Inflammatory macrophage treated with lipopolysaccharide for 4 hours (primary cell): ENCODE measurements at regions not wholly inside any gene's neighbourhood (a gene's known extent, or its start where the extent isn't known, plus 50 kb on each side); places are given as distances from the start of the nearest gene placed in this dataset.

Experiments used
- DNase-seq: peaks from one replicate; pipeline ENCODE4 v3.0.0-alpha.2; 2020

DNA sequence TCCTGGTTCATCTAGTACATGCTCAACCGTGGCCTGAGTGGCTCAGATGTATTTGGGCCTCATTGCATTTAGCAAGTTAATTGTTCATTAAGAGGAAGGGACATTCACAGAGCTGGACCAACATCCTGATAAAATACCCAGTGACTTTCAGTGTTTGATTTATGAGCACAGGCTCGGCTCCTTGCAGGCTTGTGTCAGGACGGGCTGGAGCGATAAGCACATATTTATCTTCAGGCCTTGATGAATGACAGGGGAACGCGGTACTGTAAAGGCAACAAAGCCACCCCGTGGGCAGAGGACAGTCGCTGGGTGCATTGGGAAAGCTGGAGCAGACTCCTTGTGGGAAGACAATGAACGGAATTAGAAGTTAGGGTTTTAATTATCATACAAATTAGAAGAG, 548.6 kb upstream of the HS6ST1 start:
- no peak for DNase-seq

DNA sequence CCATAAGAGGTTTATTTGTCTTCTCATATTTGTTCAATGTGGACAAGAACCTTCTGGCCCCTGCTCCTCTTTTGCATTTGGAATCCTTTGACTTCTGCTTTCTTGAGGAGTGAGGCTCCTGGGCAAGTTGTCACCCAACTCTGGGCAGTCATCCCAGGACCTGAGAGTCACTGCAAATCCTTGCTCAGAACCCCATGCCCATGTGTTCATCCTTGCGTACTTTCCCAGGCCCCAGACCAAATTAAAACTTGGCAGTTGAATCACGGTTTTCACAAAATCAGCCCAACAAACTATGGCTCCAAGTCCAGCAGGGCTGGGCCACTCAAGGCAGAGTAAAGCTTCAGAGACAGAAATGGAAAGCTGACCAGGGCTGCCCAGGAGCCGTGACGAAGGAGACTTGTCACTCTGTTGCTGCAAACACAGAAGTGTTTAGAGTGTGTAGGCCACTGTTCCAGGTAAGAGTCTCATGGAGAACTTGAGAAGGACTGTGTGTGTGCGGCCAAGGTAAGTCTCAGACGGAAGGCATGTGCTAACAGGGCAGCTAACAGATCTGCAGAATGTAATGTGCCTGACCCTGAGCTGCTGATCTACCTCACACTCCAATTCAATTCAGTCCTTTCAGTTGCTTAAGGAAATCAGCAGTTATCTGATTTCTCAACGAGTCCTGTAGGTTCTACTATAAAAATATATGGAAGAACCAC, 549.4 kb upstream of the HS6ST1 start:
- DNase-seq, result no peak

DNA sequence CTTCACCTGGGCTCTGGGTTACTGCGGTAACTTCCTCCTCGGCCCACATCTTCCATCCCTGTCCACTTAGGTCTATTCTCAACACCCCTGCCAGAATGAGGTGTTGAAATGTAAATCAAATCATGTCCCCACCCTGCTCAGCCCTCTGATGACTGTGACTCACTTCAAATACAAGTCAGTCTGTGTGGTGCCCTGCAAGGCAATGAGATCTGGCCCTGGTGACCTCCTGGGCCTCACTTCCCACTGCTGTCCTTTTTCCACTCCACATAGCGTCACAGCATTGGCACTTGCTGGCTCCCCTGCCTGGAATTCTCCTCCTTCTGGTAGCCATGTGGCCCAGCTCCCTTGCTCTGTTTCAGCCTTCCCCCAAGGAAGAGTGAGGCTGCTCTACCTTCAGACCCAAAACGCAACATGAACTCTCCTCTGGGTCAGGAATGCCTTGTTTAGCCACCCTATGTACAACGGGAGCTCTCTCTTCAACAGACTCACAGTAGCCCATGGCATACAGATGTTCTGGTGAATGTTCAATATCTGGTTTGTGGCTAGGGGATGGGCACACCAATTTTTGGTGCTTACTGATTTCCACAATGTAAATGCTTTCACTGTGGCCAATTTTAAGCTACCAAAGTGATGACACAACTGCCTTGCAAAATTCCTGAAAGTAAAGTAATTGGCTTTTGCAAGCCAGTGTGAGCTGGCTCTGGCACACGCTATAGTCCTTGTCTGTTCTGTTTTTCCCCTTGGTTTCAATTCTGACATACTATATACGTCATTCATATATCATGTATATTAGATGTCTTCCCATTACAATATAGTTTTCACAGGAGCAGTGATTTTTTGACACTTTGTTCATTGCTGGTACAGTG, 550.3 kb upstream of the HS6ST1 start:
- DNase-seq, result no peak

DNA sequence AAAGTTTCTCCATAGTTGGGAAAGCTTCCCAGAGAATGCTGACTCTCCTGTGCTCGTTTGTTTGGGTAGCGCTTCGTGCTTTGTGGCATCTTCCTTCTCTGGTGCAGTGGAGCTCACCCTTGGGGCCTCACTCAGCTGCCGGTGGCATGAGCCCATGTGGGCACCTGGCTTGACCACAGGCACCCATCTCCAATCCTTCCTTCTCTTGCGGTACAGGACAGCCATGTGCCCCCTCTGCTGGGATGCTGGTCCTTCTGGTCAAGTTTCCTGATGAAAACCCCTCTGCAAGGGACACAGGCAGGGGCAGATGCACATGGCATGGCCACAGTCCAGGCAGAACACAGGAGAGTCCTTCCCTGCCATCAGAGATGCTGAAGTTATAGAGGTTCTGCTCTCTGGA, 555.9 kb upstream of the HS6ST1 start:
- no peak for DNase-seq

DNA sequence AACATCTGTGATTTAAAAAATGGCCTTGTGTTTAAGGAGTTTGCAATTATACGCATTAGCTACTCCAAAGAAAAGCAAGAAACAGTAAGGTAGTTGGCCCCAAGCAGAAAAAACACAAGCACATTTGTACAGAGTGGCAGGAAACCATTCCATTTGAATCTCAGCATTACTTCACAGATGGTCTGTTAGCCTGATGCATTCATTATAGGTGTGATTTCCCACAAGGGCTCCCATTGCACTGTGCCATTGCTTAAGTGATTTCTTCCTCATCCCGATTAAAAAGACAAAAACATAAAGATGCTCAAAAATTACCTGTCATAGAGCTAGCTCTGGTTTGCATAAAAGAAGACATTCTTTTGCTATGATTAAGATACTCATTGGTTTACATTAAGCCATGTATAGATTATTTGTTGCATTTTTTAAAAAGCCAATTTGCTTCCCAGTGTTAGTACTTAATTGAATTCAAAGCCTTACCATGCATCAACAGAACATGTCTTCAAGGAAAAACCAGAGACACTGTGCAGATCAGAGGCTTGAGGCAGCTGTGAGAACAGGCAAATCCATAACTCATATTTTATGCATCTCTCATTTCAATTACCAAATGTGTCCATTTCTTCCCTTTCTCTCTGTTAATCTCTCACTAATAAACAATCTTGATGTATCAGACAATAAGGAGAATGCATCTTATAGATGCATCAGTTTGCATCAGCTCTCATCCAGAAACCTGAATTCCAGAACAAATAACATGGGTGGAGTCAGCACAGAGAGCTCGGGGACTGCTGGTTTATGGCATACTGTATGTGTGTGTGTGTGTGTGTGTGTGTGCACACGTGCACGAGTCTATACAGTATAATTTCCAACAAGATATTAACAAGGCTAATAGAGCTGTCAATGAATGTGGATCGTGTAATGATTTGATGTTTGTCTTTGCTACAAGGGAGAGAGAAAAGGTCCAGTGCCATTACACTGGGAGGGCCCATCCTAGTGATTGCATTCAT, 558.6 kb upstream of the HS6ST1 start:
- DNase-seq, result no peak

DNA sequence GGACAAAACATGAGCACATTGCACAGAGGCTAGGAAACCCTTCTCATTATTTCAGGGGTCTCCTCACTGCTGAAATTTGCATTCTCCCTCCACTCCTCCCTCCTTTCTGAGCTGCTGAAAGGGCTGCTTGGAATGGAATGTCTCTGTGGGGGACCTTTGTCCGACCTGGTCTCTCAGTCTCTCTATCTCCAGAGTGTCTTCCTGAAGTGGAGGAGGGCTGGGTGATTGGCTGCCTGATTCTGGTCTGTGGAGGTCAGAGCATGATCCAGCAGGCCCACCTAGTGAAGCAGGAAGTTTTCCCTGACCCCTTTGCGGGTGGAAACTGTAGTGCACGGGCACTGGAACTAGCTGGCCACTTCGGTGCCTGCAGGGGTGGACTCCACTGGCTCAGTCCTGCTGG, 560.5 kb upstream of the HS6ST1 start:
- DNase-seq, result no peak

DNA sequence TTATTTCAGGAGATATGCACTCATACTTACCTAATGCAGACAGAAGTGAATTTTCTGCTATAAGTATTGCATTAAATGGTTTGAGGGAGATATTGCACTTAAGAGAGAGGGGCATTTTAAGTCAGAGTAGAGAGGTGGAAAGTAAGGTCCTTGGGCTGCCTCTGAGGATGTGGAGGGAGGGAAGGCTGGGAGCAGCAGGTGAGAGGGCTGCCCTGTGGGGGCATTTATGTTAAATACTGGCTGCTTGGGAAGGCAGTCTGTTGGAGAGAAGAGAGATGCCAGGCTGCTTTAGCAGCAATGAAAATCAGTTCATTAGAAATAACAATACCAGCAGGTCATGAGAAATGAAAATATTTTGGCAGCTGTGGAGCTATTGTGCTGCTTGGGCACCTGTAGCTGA, 576.2 kb upstream of the HS6ST1 start:
- DNase-seq, result no peak

- no peak for DNase-seq
Observed at GRCh38 chr2:128901572-128902391, 583.1 kb upstream of the HS6ST1 start.

DNA sequence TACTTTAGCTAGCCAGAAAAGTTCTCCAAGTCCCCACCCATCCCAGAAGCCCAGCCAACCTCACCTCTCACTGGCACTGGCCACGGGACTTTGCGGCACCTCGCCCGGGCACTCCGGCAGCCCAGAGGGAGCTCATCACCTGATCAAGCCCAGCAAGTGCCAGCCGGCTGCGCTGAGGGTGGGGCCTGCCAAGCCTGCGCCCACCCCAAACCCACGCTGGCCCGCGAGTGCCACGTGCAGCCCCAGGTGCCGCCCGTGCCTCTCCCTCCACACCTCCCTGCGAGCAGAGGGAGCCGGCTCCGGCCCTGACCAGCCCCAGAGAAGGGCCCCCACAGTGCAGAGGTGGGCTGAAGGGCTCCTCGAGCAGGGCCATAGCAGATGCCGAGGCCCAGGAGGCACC, 585.0 kb upstream of the HS6ST1 start:
- DNase-seq, result no peak

DNA sequence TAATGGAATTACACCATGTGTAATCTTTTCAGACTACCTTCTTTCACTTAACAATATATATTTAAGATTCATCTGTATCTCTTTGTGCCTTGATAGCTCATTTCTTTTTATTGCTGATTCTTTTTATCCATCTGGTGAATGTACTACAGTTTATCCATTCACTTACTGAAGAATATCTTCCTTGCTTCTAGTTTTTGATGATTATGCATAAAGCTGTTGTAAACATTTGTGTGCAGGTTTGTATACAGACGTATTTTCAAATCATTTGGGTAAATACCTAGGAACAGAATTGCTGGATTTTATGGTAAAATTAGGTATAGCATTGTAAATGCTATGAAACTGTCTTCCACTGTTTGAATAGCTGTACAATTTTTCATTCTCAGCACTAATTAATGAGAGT, 592.6 kb upstream of the HS6ST1 start:
- DNase-seq, result no peak

- no peak for DNase-seq
Observed at GRCh38 chr2:128914320-128914719, 595.7 kb upstream of the HS6ST1 start.

GRCh38 chr2:128921751-128922150, 603.1 kb upstream of the HS6ST1 start:
- no peak for DNase-seq

GRCh38 chr2:128922154-128922553, 603.5 kb upstream of the HS6ST1 start:
- no peak for DNase-seq

GRCh38 chr2:128925631-128926030, 607.0 kb upstream of the HS6ST1 start:
- no peak for DNase-seq

DNA sequence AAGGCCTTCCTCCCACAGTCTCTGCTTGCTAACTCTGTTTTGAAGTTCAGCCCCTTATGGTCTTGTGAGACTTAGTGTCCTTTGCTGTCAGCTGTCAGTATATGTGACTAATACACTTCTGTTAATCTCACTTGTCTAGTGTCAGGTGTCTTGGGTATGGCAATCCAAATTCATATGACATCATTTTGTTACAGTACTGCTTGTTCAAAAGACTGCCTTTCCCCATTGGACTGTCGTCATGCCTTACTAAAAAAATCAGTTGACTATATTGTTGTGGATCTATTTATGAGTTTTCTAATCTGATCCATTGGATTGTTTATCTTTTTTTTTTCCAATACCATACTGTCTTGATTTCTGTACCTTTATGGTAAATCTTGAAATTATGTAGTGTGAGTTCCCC, 611.4 kb upstream of the HS6ST1 start:
- DNase-seq, result no peak

DNA sequence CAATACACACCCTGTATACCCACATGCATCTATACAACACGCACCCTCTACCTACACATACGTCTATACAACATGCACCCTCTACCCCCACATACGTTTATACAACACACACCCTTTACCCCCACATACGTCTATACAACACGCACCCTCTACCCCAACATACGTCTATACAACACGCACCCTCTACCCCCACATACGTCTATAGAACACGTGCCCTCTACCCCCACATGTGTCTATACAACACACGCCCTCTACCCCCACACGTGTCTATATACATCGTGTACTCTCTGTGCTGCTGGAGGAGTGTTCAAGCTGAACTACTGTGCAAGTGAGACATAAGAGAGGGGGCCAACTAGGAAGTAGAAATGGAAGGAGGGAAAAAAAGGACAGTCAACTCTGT, 621.7 kb upstream of the HS6ST1 start:
- DNase-seq, result no peak

DNA sequence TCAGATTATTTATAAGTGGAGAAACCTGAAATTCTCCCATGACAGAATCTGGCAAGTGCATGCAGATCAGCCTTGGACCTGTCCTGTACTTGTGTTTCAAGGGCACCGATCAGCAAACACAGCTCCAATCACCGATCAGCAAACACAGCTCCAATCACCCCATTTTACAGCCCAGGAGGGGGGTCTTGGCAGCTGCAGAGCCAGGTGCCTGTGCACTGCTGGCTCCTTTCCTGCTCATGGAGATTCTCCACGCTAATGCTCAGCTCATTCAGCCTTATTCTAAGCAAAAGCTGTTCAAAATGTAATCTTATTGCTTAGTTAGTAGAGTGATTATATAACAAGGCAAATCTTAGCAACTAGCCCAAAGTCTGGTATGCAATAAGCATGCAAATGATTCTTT, 623.1 kb upstream of the HS6ST1 start:
- no peak for DNase-seq

DNA sequence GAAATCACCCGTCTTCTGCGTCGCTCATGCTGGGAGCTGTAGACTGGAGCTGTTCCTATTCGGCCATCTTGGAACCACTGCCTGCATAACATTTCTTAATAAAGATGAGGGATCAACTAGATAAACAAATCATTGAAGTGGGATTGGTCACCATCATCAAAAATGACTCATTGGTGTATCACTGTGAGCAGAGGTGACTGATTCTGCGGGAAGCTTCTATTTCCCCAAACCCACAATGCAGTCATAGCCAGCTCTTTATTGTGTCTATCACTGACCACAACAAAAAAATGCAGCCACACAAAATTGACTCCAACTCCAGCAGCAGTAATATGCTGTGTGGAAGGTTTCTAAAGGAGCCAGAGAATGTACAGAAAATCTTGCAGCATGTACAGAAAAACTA, 630.7 kb upstream of the HS6ST1 start:
- no peak for DNase-seq

- no peak for DNase-seq
Observed at GRCh38 chr2:128950758-128951157, 632.1 kb upstream of the HS6ST1 start.

GRCh38 chr2:128958241-128958640, 639.6 kb upstream of the HS6ST1 start:
- no peak for DNase-seq

DNA sequence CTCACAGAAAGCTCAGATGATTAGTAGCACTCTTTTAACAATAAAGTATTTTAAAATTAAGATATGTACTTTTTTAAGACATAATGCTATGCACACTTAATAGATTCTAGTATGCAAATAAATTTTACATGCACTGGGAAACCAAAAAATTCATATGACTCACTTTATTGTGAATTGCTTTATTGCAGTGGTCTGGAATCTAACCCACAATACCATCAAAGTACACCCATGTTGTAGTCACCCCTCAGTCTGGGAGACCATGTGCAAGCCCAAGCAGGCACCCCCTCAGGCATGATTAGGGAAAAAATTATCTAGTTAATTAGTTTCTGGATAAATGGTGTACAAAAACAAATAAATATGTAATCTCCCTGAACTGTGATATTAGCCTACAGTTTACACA, 649.0 kb upstream of the HS6ST1 start:
- DNase-seq, result no peak

- no peak for DNase-seq
Observed at GRCh38 chr2:128969374-128969773, 650.7 kb upstream of the HS6ST1 start.
